GM21515 (cell line): ENCODE measurements at regions not wholly inside any gene's neighbourhood (a gene's known extent, or its start where the extent isn't known, plus 50 kb on each side); places are given as distances from the start of the nearest gene placed in this dataset.
"Not testable (repeated sequence)": the region's sequence is repeated elsewhere in the genome, so short reads cannot be mapped to it uniquely, and the experiment has no call there.

Experiments used
- ATAC-seq: cut with Tn5 transposase; IDR thresholded peaks from one replicate; pipeline ENCODE4 v1.9.1; 2021; ENCODE audit not compliant: unreplicated experiment

DNA sequence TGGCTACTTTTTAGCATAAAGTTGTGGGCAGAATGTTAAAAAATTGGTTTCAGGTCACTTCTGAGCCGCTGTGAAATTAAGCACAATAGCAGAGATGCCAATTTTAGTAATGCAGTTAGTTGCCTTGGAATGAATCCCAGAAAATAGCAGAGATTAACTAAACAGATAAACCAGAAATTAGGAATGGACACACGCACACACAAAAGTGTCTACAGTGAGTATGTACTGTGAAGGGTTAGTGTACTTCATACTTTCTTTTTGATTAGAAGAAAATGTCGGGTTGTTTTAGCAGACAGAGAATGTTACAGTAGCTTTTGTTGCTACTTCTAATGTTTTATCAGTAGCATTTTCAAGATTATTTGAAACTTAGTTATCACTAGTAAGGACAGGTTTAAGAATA lies 106.7 kb downstream of the LEPR start:
- no peak for ATAC-seq

DNA sequence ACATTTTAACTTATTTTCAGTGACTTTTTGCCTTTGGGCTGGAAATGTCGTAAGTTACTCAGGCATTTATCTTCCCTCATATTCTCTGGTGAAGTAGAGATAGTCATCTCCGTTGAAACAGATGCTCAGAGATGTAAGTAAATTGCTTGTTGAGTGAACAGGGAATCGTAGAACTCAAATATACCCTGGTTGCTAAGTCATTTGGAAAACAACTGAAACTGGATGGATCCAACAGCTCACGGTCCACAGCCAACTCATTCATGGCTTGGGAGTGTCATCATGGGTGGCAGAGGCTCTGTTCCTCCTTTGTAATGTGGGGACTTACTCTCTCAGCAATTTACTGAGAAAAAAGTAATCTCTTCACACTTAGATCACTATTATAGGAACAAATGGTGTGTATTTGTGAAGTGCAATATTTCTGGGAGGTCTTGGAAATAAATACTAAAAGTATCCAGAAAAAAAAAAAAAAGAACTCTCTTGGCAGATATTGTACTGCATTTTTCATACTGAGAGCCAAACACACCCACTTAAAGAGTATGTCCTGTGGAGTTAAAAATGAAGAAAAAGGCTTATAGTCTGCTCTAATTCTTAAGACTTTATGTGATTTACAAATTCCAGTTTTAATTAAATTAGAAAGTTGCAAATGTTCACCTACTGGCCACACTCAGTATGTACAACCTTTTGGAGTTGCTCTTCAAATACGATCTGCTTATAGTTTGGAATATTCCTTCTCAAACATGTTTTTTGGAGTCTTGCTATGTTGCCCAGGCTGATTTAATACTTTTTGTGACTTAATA lies 107.4 kb downstream of the LEPR start:
- ATAC-seq = no peak

DNA sequence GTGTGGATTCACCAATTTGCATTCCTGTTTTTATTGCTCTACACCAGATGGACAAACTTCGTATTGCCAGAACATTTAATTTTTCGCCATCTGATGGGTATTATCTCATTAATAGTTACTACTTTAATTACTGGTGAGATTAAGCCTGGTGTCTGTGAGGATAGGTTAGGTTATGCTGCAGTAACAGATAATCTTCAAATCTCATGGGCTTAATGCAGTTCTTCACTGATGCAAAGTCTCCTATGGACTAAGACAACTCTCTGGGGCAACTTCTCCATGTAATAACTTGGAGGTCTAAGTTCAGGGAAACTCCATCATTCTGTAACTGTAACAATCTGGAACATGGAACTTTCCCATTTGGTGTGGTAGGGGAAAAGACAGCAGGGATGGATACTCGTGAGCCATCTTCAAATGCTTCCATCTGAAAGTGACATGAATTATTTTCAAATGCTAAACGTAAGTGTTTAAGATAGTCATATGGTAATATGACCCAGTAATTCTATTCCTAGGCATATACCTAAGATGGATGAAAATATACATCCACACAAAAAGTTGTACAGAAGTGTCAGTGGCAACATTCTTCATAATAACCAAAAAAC lies 111.6 kb downstream of the LEPR start:
- ATAC-seq = no peak

DNA sequence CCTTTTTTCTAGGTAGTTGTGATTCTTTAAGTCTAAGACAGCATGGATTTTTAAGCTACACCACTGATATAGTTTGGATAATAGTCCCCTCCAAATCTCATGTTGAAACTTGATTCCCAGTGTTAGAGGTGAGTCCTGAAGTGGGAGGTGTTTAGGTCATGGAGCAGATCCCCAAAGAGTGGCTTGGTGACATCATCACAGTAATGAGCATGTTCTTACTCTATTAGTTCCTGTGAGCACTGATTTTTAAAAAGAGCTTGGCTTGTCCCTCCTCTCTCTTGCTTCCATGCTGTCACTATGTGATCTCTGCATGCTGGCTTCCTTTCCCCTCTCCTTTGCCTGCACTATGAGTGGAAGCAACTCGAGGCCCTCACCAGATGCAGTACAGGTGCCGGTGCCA lies 115.5 kb downstream of the LEPR start:
- no peak for ATAC-seq

DNA sequence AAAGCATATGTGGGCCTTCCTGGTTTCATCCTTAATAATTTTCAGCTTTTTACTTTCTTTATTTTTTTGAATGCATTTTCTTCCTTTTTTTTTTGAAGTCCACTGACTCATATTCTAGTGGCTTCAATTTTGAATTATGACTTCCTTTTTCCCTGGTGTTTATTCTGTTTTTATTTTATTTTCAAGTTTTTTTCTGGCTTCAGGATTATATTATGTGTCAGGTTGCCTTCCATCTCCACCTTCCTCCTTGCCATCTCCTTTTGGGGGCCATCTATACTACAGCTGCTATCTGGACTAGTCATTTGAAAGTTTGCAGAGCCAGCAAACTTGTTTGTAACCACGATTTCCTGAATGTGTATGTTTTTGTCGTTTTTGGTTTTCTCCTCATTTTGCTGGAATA lies 117.6 kb downstream of the LEPR start:
- ATAC-seq = no peak

DNA sequence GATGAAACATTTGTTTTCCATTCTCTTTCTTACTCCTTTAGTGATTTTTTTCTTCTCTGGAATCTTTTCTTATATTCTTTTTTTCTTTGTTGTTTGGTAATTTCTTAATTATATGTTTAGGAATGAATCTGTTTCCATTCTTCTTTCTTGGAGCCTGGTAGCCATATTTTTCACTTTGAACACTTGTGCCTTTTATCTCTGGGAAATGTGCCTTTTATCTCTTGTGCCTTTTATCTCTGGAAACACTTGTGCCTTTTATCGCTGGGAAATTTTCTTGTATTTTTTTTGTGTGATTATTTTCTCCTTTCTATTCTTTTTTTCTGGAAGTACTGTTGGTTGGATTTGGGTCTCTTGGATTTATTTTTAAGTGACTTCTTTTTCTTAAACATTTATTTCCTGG lies 118.2 kb downstream of the LEPR start:
- no peak for ATAC-seq

DNA sequence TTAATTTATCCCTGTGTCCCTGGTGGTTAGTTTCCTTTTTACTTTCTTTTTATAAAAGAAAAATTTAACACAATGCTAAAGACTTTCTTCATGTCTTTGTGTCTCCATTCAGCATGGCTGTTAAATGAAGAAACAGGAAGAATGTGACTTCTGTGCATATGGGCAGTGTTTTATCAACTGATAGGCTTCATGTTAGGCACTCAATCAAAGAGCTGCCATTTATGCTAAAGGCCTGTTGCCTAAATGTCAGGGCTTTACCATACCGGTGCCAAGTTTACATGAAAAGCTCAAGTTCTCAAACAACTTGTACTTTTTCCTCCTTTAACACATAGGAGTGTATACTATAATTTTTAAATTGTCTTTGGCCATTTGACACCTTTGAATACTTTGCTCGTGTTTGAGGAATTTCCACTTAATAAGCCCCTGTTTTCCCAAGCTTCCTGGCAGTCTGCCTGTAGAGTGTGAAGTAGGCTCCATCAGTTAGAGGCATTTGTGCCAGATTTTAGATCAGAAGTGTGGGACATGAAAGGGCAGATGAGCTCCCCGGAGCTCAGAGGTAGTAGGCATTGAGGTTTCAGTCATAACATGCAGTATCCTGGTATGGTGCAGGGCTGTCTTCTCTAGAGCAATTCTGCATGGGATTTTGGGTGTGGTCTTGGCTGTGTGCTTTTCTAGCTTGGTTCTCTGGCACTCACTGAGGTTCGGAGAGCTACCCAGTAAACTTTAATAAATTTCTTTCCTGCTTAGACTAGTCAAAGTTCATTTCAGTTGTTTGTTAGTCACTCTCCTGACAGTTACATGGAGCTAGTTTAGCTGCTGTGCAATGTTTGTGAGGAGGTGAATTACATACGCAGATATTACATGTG lies 119.0 kb downstream of the LEPR start:
- no peak for ATAC-seq

DNA sequence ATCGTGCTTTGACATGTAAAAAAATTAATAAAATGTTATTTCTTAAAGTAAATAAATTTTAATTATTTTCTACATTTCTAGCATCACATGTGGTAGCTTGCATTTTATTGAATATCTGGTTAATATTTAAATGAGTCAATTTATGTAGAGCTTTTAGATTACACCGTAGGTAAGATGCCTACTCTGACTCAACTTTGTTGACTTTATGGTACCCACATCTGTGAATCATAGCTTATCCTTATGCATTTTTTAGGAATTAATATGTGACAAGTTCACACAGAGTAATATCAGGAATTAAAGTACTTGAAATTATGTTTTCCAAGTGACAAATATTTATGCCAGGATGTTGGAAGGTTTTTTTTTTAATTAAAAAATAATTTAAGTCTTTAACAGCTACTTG lies 120.7 kb downstream of the LEPR start:
- ATAC-seq = no peak

DNA sequence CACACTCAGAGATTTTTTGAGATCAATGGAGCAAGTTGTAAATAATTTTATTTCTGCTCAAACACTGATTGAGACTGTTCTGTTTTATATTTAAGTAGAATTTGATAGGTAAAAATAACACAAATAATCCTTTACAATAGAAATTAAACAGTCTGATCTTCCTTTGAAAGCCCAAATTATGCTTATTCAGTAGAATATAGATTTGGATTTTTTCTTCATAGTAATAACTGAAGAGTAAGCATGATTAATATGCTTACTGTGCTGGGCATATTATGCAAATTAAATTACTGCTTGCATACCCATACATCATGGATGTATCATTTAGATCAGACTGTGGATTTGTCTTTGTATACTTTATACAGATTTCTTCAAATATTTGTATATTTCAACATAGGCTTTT lies 121.4 kb downstream of the LEPR start:
- ATAC-seq = no peak

DNA sequence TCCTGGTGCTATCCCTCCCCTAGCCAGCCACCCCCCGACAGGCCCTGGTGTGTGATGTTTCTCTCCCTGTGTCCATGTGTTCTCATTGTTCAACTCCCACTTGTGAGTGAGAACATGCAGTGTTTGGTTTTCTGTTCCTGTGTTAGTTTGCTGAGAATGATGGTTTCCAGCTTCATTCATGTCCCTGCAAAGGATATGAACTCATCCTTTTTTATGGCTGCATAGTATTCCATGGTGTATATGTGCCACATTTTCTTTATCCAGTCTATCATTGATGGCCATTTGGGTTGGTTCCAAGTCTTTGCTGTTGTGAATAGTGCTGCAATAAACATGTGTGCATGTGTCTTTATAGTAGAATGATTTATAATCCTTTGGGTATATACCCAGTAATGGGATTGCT lies 122.1 kb downstream of the LEPR start:
- not testable (repeated sequence) for ATAC-seq

DNA sequence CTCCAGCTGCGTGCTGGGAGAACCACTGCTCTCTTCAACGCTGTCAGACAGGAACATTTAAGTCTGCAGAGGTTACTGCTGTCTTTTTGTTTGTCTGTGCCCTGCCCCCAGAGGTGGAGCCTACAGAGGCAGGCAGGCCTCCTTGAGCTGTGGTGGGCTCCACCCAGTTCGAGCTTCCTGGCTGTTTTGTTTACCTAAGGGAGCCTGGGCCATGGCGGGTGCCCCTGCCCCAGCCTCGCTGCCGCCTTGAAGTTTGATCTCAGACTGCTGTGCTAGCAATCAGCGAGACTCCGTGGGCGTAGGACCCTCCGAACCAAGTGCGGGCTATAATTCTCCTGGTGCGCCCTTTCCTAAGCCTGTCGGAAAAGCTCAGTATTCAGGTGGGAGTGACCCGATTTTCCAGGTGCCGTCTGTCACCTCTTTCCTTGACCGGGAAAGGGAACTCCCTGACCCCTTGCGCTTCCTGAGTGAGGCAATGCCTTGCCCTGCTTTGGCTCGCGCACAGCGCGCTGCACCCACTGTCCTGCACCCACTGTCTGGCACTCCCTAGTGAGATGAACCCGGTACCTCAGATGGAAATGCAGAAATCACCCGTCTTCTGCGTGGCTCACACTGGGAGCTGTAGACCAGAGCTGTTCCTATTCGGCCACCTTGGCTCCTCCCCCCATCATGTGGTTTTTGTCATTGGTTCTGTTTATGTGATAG lies 130.0 kb downstream of the LEPR start:
- not testable (repeated sequence) for ATAC-seq

DNA sequence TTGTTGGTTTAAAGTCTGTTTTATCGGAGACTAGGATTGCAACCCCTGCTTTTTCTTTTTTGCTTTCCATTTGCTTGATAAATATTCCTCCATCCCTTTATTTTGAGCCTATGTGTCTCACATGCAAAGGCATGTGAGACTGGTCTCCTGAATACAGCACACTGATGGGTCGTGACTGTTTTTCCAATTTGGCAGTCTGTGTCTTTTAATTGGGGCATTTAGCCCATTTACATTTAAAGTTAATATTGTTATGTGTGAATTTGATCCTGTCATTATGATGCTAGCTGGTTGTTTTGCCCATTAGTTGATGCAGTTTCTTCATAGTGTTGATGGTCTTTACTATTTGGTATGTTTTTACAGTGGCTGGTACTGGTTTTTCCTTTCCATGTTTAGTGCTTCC lies 132.0 kb downstream of the LEPR start:
- not testable (repeated sequence) for ATAC-seq

DNA sequence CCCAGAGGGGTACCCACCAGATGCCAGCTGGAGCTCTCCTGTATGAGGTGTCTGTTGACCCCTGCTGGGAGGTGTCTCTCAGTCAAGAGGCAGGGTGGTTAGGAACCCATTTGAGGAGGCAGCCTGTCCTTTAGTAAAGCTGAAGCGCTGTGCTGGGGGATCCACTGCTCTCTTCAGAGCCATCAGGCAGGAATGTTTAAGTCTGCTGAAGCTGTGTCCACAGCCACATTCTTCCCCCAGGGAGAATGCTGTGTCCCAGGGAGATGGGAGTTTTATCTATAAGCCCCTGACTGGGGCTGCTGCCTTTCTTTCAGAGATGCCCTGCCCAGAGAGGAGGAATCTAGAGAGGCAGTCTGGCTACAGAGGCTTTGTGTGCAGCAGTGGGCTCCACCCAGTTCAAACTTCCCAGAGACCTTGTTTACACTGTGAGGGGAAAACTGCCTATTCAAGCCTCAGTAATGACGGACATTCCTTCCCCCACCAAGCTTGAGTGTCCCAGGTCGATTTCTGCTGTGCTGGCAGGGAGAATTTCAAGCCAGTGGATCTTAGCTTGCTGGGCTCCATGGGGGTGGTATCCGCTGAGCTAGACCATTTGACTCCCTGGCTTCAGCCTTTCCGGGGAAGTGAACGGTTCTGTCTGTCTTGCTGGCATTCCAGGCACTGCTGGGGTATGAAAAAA lies 133.8 kb downstream of the LEPR start:
- ATAC-seq = not testable (repeated sequence)

DNA sequence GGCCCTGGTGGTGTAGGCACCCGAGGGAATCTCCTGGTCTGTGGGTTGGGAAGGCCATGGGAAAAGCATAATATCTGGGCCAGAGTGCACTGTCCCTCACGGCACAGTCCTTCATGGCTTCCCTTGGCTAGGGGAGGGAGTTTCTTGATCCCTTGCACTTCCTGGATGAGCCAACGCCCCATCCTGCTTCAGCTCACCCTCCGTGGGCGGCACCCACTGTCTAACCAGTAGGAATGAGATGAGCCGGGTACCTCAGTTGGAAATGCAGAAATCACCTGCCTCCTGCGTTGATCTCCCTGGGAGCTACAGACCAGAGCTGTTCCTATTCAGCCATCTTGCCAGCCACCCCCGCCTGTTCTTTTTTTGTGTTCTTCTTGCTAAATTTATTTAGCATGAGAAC lies 134.4 kb downstream of the LEPR start:
- ATAC-seq = no peak

DNA sequence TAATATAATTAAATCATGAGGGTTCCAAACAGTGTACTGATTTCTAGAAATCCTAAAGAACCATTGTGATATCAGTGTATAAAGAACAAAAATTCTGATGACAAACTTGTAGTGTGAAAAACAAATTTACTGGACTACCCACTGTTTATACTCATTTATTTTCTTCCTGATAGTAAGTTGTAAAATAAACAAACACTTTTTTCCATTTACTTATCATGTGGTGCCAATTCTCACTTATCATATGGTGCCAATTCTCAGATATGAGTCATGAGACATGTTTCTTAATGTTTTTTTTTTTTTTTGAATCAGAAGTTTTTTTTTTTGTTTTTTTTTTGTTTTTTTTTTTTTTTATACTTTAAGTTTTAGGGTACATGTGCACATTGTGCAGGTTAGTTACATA lies 137.7 kb downstream of the LEPR start:
- ATAC-seq = no peak

DNA sequence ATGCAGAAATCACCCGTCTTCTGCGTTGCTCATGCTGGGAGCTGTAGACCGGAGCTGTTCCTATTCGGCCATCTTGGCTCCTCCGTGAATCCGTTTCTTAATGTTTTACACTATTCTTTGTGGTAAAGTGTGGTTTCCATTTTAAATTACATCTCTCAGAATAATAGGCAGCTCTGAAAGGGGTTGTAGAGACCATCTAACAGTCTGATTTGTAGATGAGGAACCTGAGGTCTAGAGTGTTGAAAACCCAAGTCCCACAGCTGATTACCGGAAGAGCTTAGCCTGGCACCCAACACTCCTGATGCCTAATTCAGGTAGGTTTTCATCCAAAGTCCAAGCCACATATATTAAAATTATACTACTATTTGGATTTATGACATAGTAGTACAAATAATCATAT lies 144.0 kb downstream of the LEPR start:
- ATAC-seq = no peak

DNA sequence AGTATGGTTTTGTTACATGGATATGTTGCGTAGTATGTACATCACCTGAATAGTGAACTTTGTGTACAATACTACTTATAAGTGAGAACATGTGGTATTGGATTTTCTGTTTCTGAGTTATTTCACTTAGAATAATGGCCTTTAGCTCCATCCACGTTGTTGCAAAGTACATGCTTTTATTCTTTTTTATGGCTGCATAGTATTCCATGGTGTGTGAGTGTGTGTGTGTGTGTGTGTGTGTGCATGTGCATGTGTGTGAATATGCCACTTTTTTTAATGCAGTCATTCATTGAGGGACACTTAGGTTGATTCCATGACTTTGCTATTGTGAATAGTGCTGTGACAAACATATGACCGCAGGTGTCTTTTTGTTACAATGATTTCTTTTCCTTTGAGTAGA lies 147.8 kb downstream of the LEPR start:
- no peak for ATAC-seq

DNA sequence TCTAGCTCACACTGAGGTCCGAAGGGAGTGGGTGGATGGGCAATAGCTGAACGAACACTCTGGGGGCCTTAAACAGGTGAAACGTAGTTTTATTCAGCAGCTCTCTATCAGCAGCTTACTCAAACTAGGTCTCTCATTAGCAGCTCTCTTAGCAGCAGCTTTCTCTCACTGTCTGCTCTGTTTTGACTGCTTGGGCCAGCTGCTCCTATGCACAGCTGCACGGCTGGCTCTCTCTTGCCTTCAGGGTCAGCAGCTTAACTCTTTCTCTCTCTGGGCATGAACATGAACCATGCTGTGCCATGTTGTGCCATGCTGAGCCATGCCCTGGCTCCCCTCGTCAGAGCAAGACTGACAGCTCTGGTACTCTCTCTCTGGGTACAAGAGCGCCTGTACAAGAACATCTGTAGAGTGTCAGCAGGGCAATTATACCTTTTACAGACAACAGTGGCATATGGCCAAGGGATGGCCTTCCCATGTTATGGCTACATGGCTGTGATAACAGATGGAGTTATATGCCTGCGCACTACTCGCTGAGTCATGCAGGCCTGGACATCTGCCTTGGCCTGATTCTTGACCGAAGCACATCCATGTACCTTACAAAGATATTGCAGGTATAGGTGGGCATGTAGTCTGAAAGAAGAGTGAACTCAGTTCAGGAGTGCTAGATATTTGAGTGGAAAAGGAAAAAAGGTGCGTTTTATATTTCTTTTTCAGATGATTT lies 152.4 kb downstream of the LEPR start:
- no peak for ATAC-seq

DNA sequence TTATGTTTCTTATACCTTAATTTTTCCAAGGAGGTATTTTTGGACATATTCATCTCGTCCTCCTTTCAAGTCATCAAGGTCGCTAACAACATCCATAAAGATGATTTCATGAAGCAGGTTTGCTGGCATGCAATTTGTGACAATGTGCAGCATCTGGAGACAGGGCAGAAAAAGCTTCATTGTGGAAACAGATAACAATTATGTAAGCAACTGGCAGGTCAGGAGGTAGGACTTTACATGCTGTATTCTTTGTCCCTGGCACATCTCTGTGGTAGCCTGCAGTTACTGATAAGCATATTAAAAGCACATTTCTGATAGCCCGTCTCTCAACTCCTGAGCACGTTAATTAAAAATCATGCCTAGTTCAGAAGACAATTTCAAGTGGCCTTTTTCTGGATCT lies 156.8 kb downstream of the LEPR start:
- ATAC-seq = no peak

DNA sequence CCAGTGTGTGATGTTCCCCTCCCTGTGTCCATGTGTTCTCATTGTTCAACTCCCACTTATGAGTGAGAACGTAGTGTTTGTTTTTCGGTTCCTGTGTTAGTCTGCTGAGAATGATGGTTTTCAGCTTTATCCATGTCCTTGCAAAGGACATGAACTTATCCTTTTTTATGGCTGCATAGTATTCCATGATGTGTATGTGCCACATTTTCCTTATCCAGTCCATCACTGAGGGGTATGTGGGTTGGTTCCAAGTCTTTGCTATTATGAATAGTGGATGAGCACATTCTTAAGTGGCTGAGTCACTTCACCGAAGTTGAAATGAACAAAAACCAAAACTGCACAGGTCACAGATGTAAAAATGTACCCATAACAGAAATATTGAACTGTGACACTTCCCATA lies 157.5 kb downstream of the LEPR start:
- not testable (repeated sequence) for ATAC-seq
